PC-9 (cell line): ENCODE measurements at regions not wholly inside any gene's neighbourhood (a gene's known extent, or its start where the extent isn't known, plus 50 kb on each side); places are given as distances from the start of the nearest gene placed in this dataset.

Source experiments
- BruUV-seq: library from RNA; stranded (reverse); fragments of 400-500 nt; replicated peaks from 2 replicates; lab custom pipeline; 2021; lab: Mats Ljungman, UMichigan
- CTCF ChIA-PET: fragments of 300-600 bp; sonication (Branson Sonifier 250); formaldehyde crosslinking; loops from one replicate; lab custom pipeline; 2022; ENCODE audit warnings: antibody characterized with exemption; lab: Charles Lee
- POLR2A ChIA-PET: fragments of 300-600 bp; sonication (Branson Sonifier 250); formaldehyde crosslinking; loops from one replicate; lab custom pipeline; 2022; ENCODE audit warnings: antibody characterized with exemption; ENCODE audit not compliant: unreplicated experiment; lab: Charles Lee
- DNase-seq, 2 experiments: peaks; one replicate each; pipeline versions ENCODE4 v3.0.0 to v3.0.0-alpha.2; 2015 to 2022; ENCODE audit warnings: mixed read lengths in 1 of 2
- H2AFZ ChIP-seq: fragments of 200-600 bp; sonication (generic); 2 replicates; pipeline ENCODE4 v1.8.1; 2017; ENCODE audit warnings: antibody characterized with exemption
- H3F3A ChIP-seq: fragments of 200-600 bp; sonication (generic); 2 replicates; pipeline ENCODE4 v1.8.1; 2017; ENCODE audit warnings: antibody characterized with exemption, mild to moderate bottlenecking, low read depth; ENCODE audit not compliant: insufficient read depth
- H3K27ac ChIP-seq: fragments of 200-600 bp; sonication (generic); 2 replicates; pipeline ENCODE4 v1.6.1; 2016; ENCODE audit warnings: mixed run types
- H3K27me3 ChIP-seq: fragments of 200-600 bp; sonication (generic); 2 replicates; pipeline ENCODE4 v1.6.1; 2016; ENCODE audit warnings: low read depth, mixed run types; ENCODE audit not compliant: insufficient read depth
- H3K36me3 ChIP-seq: fragments of 200-600 bp; sonication (generic); 2 replicates; pipeline ENCODE4 v1.6.1; 2016; ENCODE audit warnings: low read depth, mixed run types
- H3K4me1 ChIP-seq: fragments of 200-600 bp; sonication (generic); replicated peaks from 2 replicates; pipeline ENCODE4 v1.6.1; 2016; ENCODE audit warnings: mixed run types; ENCODE audit not compliant: insufficient read depth
- H3K4me2 ChIP-seq: fragments of 200-600 bp; sonication (generic); 2 replicates; pipeline ENCODE4 v1.6.1; 2017; ENCODE audit warnings: mixed run types
- H3K4me3 ChIP-seq: fragments of 200-600 bp; sonication (generic); 2 replicates; pipeline ENCODE4 v1.6.1; 2016; ENCODE audit warnings: mixed run types
- H3K79me2 ChIP-seq: fragments of 200-600 bp; sonication (generic); 2 replicates; pipeline ENCODE4 v1.6.1; 2017; ENCODE audit warnings: low read depth, mixed run types
- H3K9me2 ChIP-seq: fragments of 200-600 bp; sonication (generic); 2 replicates; pipeline ENCODE4 v1.8.1; 2017; ENCODE audit warnings: mild to moderate bottlenecking; ENCODE audit not compliant: insufficient read depth
- H3K9me3 ChIP-seq: fragments of 200-600 bp; sonication (generic); 2 replicates; pipeline ENCODE4 v1.8.1; 2016; ENCODE audit warnings: low read depth; ENCODE audit not compliant: insufficient read depth
- H4K20me1 ChIP-seq: fragments of 200-600 bp; sonication (generic); 2 replicates; pipeline ENCODE4 v1.8.1; 2017; ENCODE audit not compliant: insufficient read depth
- CTCF ChIP-seq: fragments of 200-600 bp; sonication (generic); conservative IDR thresholded peaks from 2 replicates; pipeline ENCODE4 v1.6.1; 2017; ENCODE audit warnings: mixed run types, antibody characterized with exemption, mild to moderate bottlenecking, moderate library complexity
- EZH2 ChIP-seq: fragments of 200-600 bp; sonication (generic); IDR thresholded peaks from 2 replicates; pipeline ENCODE4 v1.8.0; 2017; ENCODE audit warnings: antibody characterized with exemption, low read depth
- intact Hi-C: fragments of 100-400 bp; cut with micrococcal nuclease; formaldehyde crosslinking; loops from one replicate; pipeline ENCODE4 v1.10.0; 2022; ENCODE audit not compliant: unreplicated experiment

DNA sequence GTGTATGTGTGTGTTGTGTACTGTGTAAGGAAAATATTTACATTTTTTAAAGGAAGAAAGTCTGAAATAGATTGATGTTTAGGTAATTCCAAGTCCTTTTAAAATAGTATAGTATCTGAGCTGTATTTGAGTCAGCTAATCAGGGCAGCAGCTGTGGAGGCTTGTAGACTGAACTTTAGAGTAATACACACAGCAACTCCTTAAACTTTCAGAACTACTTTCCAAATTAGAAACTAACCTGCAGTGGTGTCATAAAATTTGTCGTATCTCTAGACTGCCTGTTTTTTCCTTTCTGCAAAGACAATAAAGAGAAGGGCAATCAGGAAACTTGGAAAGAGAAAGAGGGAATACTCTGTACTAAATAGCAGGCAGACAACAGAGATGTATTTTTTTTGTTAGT, 391.0 kb upstream of the AZI2 start:
- Histone ChIP-seq H3F3A (no peaks in the 10 kb centered on the region), H4K20me1 (no peaks in the 10 kb centered on the region), H3K9me2 (no peaks in the 10 kb centered on the region), H3K4me3 (no peak overlapping the region), H3K4me2 (no peak overlapping the region), H3K27me3 (no peaks in the 10 kb centered on the region), H3K9me3 (no peaks in the 10 kb centered on the region), H3K27ac (no peak overlapping the region), H2AFZ (no peak overlapping the region), H3K79me2 (no peaks in the 10 kb centered on the region), H3K4me1 (no peaks in the 10 kb centered on the region), H3K36me3 (no peaks in the 10 kb centered on the region)
- POLR2A ChIA-PET: no interaction called here
- CTCF ChIA-PET: interaction anchor here (0.6 kb wide), 1 partner anchor 12 kb away, joined by 3 read pairs; no protein-coding TSS in a partner anchor
- intact Hi-C loops: no loop called here
- DNase-seq: no peak
- no TSS peak for BruUV-seq
- TF ChIP-seq CTCF (no peak), EZH2 (no peak)

DNA sequence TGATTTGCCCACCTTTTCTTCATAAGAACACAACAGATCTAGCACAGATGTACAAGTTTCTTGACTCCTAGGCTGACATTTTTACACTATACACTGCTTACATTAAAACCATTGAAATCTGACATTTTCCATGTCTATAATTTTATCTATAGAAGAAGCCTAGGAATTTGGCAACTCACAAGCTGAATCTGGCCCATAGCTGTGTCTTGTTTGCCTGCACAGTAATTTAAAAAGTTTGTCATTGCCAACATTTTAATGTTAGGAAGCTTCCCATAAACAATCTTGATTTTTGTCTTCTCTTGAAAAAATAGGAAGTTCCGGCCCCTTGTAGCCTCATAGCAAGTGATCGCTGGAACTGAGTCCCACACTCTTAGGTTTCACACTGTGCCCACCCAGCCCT, 394.6 kb upstream of the AZI2 start:
- H2AFZ ChIP-seq: no peak overlapping the region
- CTCF ChIA-PET: no interaction called here
- H3K4me1 ChIP-seq: no peaks in the 10 kb centered on the region
- H3K9me3 ChIP-seq: no peaks in the 10 kb centered on the region
- no peak for TF ChIP-seq EZH2
- TF ChIP-seq CTCF: no peak
- no peak overlapping the region for H3K27ac ChIP-seq
- no peaks in the 10 kb centered on the region for H3F3A ChIP-seq
- no peak overlapping the region for H3K4me2 ChIP-seq
- intact Hi-C loops: no loop called here
- no TSS peak for BruUV-seq
- no peaks in the 10 kb centered on the region for H3K79me2 ChIP-seq
- H3K36me3 ChIP-seq: no peaks in the 10 kb centered on the region
- DNase-seq: no peak
- POLR2A ChIA-PET: no interaction called here
- no peak overlapping the region for H3K4me3 ChIP-seq
- H3K27me3 ChIP-seq: no peaks in the 10 kb centered on the region
- no peaks in the 10 kb centered on the region for H3K9me2 ChIP-seq
- no peaks in the 10 kb centered on the region for H4K20me1 ChIP-seq

DNA sequence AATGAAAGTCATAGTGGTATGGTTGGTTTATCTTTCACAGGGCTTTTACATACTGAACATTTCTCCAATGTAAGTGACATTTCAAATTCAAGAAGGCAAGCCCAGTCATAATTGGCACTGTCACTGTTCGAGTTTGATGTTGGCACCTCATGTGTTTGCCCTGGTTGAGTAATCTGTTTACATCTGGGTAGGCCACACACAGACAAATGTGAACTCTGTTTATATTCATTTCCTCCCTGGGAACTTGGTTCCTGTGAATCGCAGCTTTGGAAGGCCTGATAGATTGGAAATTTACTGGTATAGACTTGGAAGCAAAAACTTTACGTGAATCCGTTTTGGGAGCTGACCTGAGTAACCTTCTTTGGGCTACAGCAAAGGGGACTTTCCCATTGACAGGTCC, 395.2 kb upstream of the AZI2 start:
- H3K9me3 ChIP-seq: no peaks in the 10 kb centered on the region
- intact Hi-C loops: no loop called here
- no peak overlapping the region for H3K4me2 ChIP-seq
- H3K79me2 ChIP-seq: no peaks in the 10 kb centered on the region
- H3F3A ChIP-seq: no peaks in the 10 kb centered on the region
- no peak for DNase-seq
- no peaks in the 10 kb centered on the region for H3K27me3 ChIP-seq
- no peak overlapping the region for H2AFZ ChIP-seq
- no peak overlapping the region for H3K4me3 ChIP-seq
- no peak overlapping the region for H3K27ac ChIP-seq
- H3K4me1 ChIP-seq: no peaks in the 10 kb centered on the region
- no peaks in the 10 kb centered on the region for H4K20me1 ChIP-seq
- H3K9me2 ChIP-seq: no peaks in the 10 kb centered on the region
- BruUV-seq: no TSS peak
- ChIA-PET POLR2A (no interaction called here), CTCF (no interaction called here)
- H3K36me3 ChIP-seq: no peaks in the 10 kb centered on the region
- TF ChIP-seq EZH2 (no peak), CTCF (no peak)
